ENCODE measurements at regions not wholly inside any gene's neighbourhood (a gene's known extent, or its start where the extent isn't known, plus 50 kb on each side); places are given as distances from the start of the nearest gene placed in this dataset.

DNA sequence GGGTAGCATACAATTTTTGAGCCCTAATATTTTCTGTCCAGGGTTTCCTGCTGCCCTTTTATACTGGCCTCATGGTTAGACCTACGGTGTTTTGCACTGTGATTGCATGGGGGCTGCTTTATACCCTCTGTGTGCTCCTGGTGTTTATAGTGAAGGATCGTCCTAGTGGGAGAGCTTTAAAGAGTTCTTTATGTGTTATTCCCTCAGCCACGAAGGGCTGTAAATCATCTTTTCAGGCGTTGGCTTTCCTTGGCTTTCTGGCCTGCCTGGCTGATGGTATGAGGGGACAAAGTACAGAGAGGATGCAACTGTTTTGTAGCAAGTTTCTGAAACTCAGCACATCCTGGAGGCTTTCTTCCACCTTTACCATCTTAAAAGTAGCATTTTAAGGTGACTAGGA is 464.3 kb downstream of the EPM2A start:
- TF ChIP-seq EP300 (IDR thresholded peaks at IDR 0.05): no peak
- no peak for TF ChIP-seq POLR2A (IDR thresholded peaks at IDR 0.05)

Data from gastroesophageal sphincter (tissue), 2 donors.